ENCODE measurements at regions not wholly inside any gene's neighbourhood (a gene's known extent, or its start where the extent isn't known, plus 50 kb on each side); places are given as distances from the start of the nearest gene placed in this dataset.

GRCh38 chr4:129387666-129388065, 291.7 kb downstream of the C4orf33 start:
- Histone ChIP-seq H3K4me1 (no peaks in the 10 kb centered on the region), H3K4me3 (no peak overlapping the region), H3K9me3 (peaks cover 0 to 5% of the 10 kb centered on the region in 2 donors), H3K27me3 (no peaks in the 10 kb centered on the region), H3K27ac (no peak overlapping the region), H3K36me3 (no peaks in the 10 kb centered on the region)
- no peak for TF ChIP-seq CTCF (IDR thresholded peaks at IDR 0.05)
- TF ChIP-seq POLR2AphosphoS5 (IDR thresholded peaks at IDR 0.05) = no peak
- TF ChIP-seq POLR2A (IDR thresholded peaks at IDR 0.05) = no peak
- intact Hi-C loops (cut with DNase I; ENCODE audit: low total_unique reads) = no loop called here
- DNase-seq (ENCODE audit: low spot score in 2 of 2) = no peak

- no peak for DNase-seq (ENCODE audit: low spot score in 2 of 2)
- Histone ChIP-seq H3K4me3 (no peak overlapping the region), H3K9me3 (peaks cover 0 to 5% of the 10 kb centered on the region in 2 donors), H3K36me3 (no peaks in the 10 kb centered on the region), H3K27me3 (no peaks in the 10 kb centered on the region), H3K4me1 (no peaks in the 10 kb centered on the region), H3K27ac (no peak overlapping the region)
- intact Hi-C loops (cut with DNase I; ENCODE audit: low total_unique reads) = no loop called here
- TF ChIP-seq POLR2AphosphoS5 (IDR thresholded peaks at IDR 0.05) = no peak
These were observed 298.0 kb downstream of the C4orf33 start for GRCh38 chr4:129393976-129394375.

DNA sequence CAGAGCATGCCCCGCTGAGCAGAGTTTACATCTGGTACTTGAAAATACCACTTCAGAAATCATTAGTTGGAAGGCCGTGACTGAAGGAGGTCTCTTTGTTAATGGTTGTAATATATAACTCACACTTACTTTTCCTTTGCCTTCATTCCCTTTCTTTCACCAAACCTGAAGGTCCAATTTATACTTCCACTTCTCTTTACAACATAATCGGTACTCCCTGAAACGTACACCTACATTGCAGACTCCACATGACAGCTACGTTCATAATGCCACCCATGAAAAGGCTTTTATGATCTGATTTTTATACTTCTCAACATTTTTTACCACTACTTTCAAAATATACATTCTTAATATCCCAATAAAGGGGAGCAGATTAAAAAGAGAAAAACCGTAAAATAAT, 298.7 kb downstream of the C4orf33 start:
- H3K9me3 ChIP-seq = peaks cover 0 to 5% of the 10 kb centered on the region in 2 donors
- H3K4me3 ChIP-seq = no peak overlapping the region

DNA sequence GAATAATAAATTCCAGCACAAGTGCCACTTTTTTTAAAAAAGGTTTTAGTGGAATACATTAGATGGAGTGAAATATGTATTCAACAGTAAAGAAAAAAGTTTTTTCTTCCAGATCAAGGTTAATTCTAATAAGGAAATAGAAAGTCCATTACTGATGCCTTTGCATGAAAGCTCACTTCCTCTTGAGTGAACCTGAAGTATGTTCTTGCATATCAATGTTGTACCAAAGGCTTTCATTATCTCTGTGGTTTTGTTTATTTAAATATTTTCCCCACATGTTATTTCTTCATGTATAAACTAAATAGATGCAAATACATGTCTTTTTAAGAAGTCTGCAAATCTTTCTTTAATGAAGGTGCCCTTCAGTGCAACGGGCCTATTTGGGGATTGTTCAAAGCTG, 307.9 kb downstream of the C4orf33 start:
- no peaks in the 10 kb centered on the region for H3K27me3 ChIP-seq
- no peaks in the 10 kb centered on the region for H3K36me3 ChIP-seq
- H3K4me3 ChIP-seq = no peak overlapping the region
- intact Hi-C loops (cut with DNase I; ENCODE audit: low total_unique reads) = no loop called here
- no peak for DNase-seq (ENCODE audit: low spot score in 2 of 2)
- H3K27ac ChIP-seq = no peak overlapping the region
- no peak for TF ChIP-seq POLR2A (IDR thresholded peaks at IDR 0.05)
- no peak for TF ChIP-seq CTCF (IDR thresholded peaks at IDR 0.05)
- TF ChIP-seq POLR2AphosphoS5 (IDR thresholded peaks at IDR 0.05) = no peak
- H3K4me1 ChIP-seq = no peaks in the 10 kb centered on the region
- H3K9me3 ChIP-seq = no peaks in the 10 kb centered on the region

More for the DNA sequence above, 298.7 kb downstream of the C4orf33 start:
- Histone ChIP-seq H3K36me3 (no peaks in the 10 kb centered on the region), H3K4me1 (no peaks in the 10 kb centered on the region), H3K27ac (no peak overlapping the region), H3K27me3 (no peaks in the 10 kb centered on the region)
- intact Hi-C loops (cut with DNase I; ENCODE audit: low total_unique reads) = no loop called here
- TF ChIP-seq POLR2AphosphoS5 (IDR thresholded peaks at IDR 0.05) (no peak), CTCF (IDR thresholded peaks at IDR 0.05) (no peak), POLR2A (IDR thresholded peaks at IDR 0.05) (no peak)
- no peak for DNase-seq (ENCODE audit: low spot score in 2 of 2)

DNA sequence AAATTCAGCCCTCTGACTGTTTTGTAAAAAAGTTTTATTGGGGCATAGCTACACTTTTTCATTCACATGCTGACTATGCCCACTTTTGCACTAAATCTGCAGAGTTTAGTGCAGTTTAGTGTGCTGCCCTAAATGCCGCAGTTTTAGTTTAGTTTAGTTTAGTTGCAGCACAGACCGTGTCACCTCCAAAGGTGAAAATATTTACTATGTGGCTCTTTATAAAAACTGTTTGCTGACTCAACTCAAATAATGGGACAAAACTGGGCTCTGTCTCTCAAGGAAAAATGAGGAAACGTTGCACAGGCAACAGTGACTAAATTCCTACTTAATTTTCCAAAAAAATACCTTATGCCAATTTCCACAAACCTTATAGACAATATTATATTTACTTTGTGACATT, 314.2 kb downstream of the C4orf33 start:
- Histone ChIP-seq H3K9me3 (no peaks in the 10 kb centered on the region), H3K4me3 (no peak overlapping the region), H3K36me3 (no peaks in the 10 kb centered on the region), H3K4me1 (no peaks in the 10 kb centered on the region), H3K27me3 (no peaks in the 10 kb centered on the region), H3K27ac (no peak overlapping the region)
- intact Hi-C loops (cut with DNase I; ENCODE audit: low total_unique reads) = no loop called here
- TF ChIP-seq POLR2A (IDR thresholded peaks at IDR 0.05) (no peak), POLR2AphosphoS5 (IDR thresholded peaks at IDR 0.05) (no peak), CTCF (IDR thresholded peaks at IDR 0.05) (no peak)
- no peak for DNase-seq (ENCODE audit: low spot score in 2 of 2)

- TF ChIP-seq POLR2A (IDR thresholded peaks at IDR 0.05) (no peak), POLR2AphosphoS5 (IDR thresholded peaks at IDR 0.05) (no peak), CTCF (IDR thresholded peaks at IDR 0.05) (no peak)
- DNase-seq (ENCODE audit: low spot score in 2 of 2) = no peak
- H3K27ac ChIP-seq = no peak overlapping the region
These were observed 319.1 kb downstream of the C4orf33 start for GRCh38 chr4:129415004-129415403.

More at GRCh38 chr4:129415004-129415403, 319.1 kb downstream of the C4orf33 start:
- Histone ChIP-seq H3K36me3 (no peaks in the 10 kb centered on the region), H3K9me3 (no peaks in the 10 kb centered on the region), H3K27me3 (no peaks in the 10 kb centered on the region), H3K4me1 (no peaks in the 10 kb centered on the region), H3K4me3 (no peak overlapping the region)
- intact Hi-C loops (cut with DNase I; ENCODE audit: low total_unique reads) = no loop called here
